ENCODE measurements at regions not wholly inside any gene's neighbourhood (a gene's known extent, or its start where the extent isn't known, plus 50 kb on each side); places are given as distances from the start of the nearest gene placed in this dataset.
"Not testable (repeated sequence)": the region's sequence is repeated elsewhere in the genome, so short reads cannot be mapped to it uniquely, and the experiment has no call there.

DNA sequence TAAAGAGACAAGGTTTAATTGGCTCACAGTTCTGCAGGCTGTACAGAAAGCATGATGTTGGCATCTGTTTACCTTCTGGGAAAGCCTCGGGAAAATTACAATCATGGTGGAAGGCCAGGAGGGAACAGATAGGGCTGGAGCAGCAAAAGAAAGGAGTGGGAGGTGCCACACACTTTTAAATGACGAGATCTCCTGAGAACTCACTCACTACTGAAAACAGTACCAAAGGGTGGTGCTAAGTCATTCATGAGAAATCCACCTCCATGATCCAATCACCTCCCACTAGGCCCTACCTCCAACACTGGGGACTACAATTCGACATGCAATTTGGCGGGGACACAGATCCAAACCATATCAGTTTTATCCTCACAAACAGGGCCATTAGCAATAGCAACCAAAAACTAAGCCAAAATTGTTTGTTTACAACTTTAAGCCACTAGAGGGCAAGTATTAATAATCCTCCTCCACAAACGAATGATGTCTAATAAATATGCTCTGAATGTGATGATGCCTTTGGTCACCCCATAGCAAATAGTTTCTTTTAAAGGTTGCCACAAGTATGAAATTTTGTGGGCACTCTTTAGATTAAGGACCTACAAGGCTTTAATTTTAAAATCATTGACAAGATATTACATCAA, 129.2 kb upstream of the NRBF2 start:
- DNase-seq, result no peak

DNA sequence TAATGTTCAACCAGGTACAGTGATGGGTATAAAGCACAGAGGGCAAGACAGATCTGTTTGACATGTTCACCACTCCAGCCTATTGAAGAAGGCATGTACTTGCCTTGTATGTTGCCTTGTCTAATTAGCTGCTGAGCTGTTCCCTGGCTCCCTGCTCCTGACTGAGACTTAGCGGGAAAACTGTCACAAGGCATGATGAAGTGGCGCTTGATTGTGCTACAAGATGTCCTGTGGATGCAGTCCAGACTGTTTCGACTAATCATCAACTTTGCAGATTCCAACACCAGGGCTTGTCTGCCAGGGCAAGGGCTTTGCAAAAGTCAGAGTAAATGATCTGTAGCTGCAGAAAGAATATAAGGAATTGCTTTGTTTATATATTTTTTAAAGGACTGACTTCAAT, 136.2 kb upstream of the NRBF2 start:
- DNase-seq, result no peak

DNA sequence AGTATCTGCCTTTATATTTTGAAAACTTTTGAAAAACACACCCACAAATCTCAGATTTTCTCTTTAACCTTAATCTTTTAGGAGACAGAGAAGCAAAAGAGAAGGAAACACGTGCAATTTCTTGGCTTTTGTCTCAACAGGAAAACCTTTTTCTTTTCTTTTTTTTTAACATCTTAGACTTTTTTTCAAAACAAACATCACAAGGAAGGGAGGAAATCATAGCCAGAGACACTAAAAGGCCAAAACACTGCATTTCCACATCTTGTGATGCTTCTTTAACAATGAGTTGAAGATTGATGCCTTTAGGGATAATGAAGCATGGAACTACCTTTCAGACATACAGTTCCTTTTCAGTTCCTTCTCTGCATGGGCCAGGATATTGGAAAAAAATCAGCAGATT, 136.6 kb upstream of the NRBF2 start:
- DNase-seq, result no peak

DNA sequence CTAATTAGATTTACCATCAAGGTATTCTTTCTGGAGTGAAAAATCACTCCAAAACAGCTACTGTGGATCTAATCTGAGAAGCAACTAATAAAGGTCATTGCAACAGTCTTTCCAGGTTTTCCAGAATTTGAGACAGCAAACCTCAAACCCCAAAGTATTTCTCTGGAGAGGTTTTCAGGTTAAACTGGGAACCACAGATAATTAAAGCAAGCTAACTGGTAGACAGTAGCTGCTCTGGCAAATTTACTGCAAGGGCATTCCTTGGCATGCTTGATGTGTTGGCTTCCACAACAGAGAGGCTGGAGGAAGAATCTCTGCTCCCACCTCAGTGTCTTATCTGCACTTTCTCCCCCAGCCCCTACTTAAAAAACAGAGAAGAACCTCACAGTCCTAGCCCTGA, 140.0 kb upstream of the NRBF2 start:
- no peak for DNase-seq

DNA sequence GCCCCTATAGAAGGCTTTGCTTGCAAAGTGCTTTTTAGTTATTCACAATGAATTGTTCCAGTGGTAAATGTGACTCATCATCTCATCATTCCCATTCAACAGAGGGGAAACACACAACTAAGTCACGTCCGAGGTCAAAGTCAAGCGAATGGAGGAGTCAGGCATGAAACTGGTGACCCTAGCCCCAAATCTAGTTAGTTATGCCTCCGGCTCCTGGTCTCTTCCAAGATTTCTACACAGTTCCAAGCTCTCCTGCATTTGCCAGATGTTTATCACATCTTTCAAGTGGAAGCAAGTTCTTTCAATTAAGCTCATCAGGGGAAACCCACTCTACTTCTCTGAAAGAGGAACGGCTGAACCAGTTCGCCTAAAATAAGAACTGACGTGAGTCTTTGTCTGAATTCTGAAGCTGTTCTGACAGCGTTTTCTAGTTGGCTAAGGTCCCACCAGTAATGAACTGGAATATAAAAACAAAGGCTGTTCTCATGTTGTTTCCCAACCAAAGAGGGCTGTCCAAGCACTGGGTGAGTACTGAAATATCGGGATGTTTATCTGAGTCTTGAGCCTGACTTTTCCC, 140.9 kb upstream of the NRBF2 start:
- DNase-seq, result peak in 11 of 58 donors; percentile 0 to 18 (median 3)

DNA sequence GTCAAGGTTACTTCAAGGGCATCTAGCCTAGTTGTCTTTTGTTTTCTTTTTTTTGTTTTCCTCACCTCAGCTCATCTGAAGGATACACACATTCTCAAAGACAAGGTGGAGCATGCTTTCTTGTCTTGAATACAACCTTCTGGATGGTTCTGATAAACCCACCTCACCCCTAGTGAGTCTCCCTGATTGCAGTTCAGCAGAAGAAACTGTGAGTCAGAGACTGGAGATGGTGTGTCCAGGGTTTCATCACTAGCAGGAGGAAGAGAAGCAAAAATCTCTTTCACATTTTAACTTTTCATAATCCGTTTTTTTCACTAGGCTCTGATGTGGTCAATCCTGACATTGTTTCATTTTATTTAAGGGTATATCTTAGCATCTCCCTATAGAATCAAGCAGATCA, 143.0 kb upstream of the NRBF2 start:
- no peak for DNase-seq

DNA sequence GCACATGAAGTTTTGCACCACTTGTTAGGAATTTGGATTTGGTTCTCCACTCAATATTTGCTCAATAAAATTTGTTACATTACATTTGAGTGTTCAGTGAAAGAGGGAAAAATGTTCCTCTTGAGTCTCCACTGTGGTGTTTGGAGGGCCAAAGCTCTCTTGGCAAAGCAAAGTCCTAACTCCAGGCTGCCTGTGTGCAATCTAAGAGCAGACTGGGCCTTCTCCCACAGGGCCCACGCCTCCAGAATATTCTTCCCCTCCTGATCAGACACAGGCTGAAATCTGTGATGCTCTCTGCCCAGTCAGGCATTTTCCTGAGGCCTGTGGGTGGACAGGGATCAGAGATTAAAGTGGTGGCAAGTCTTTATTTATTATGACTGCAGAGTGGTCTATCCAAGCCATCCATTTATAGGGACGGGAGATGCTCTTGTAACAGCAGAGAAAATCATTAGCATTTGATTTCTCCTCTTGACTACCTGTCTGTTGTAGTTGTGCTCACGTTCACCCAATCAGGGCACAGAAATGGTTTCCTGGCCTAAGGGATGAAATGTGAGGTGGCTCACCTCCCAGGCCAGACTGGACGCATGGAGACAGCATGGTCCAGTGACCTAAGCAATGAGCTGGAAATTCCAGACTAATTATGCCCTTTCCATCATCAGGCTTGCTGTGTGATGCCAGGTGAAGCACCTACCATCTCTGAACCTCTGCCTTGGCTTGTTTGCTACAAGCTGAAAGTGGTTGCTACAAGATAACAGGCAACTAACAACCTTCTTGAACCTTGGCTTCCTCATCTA, 147.1 kb upstream of the NRBF2 start:
- DNase-seq, result no peak

DNA sequence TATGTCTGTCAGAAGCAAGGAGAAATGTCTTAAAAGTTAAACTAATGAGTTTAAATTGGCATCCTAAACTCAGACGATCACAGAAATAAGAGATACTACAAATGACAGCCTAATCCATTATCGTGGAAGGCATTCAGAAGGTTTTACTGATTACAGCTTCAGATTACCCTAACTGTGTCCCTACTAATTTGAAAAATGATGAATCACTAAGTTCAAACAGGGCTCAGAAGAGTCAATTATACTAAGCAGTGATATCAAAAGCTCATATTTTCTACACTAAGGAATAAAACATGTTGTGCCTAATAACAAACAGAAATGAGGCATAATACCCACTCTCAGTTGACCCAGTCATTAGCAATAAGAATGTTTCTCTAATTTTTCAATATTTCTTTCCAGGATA, 152.0 kb upstream of the NRBF2 start:
- no peak for DNase-seq

DNA sequence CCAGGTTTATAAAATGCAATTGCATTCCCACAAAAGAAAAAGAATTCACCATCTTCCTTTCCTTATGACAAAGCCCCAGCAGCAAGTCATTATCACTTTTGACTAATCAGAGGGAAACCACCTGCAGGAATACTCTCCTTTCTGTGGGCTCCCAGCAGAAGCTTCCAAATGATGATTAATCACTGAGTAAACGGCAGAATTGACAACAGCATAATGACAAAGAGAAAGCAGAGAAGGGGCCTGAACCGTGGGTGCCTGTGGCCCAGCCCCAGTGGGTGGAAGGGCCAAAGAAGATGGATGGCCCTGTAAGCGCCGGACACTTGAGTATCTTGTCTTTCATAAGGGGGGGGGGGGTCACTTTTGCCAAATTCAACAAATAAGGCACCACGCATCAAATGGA, 152.4 kb upstream of the NRBF2 start:
- DNase-seq, result no peak

DNA sequence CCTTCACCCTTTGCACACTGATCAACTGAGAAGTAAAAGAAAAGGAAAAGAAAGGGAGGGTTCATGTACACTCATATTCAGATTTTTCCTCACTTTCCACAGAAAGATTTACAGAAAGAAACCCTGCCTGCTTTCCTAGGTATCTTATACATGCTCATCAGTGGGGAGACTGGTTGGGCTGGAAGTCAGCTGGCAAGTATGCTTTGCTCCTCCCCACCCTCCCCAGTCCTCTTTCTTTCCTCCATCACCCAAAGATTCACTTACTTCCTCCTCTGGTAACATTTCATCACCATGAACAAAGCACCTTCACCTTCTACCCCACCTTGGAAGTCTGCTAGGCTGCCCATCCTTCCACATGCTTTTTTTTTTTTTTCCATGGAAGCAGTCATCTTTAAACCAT, 153.2 kb upstream of the NRBF2 start:
- DNase-seq, result no peak

DNA sequence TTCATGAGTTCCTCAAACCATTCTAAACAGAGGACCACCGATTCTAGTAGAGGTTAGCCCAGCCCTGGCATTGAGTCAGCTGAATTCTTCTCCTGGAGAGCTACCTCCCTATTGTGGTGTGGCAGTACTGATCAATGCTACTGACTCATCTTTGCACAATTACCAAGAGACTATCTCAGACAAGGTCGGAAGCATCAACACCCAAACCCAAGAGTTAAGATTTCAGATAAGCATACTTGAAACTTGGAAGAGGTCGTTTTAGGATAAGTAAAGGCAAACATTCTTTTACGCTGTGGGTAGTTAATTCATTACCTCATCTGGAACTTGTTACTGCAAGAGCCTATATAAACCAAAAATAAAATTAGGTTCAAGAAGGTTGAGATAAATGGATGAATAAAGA, 154.6 kb upstream of the NRBF2 start:
- no peak for DNase-seq

DNA sequence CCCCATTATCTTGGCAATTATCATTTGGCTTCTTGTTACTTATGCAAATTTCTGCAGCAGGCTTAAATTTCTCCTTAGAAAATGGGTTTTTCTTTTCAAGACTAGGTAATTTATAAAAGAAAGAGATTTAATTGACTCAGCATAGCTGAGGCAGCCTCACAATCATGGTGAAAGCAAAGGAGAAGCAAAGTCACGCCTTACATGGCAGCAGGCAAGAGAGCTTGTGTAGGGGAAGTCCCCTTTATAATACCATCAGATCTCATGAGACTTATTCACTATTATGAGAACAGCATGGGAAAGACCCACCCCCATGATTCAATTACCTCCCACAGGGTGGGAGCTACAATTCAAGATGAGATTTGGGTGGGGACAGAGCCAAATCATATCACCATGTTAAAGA, 158.3 kb upstream of the NRBF2 start:
- DNase-seq, result not testable (repeated sequence)

DNA sequence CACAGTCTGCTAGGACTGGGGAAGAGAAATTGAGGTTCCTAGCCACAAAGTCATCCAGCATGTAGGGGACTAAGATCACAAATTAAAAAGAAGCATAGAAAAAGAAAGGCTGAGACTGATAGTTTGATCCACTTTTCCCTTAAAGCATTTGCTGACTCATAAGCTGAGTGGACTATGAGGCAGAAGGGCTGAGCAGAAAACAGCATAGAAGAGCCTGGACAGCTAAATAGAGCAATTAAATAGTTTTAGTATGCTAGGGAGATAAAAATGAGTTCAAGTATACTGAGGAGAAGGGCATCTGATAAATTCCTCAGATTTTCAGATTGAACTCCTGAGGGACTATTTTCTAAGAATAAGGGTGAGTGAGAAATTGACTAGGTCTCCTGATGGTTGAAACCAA, 155.9 kb upstream of the EGR2 start:
- DNase-seq, result no peak

DNA sequence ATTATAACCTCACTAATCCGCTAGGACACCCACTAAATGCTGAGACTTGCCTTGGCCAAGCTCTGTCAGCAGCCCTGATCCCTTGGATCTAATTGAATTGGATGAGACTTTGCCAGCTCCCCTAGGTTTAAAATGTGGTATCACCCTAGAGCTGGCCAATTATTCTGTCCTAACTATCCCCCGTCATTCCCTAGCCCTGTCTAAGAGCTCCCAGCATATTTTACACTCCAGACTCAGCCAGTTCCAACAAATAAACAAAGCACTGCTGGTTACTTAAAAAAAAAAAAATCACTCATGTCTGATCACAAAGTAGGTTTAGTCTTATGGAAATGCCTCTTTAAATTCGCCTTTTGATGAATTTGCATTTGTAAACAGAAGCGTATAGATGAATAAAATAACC, 147.9 kb upstream of the EGR2 start:
- DNase-seq, result no peak

DNA sequence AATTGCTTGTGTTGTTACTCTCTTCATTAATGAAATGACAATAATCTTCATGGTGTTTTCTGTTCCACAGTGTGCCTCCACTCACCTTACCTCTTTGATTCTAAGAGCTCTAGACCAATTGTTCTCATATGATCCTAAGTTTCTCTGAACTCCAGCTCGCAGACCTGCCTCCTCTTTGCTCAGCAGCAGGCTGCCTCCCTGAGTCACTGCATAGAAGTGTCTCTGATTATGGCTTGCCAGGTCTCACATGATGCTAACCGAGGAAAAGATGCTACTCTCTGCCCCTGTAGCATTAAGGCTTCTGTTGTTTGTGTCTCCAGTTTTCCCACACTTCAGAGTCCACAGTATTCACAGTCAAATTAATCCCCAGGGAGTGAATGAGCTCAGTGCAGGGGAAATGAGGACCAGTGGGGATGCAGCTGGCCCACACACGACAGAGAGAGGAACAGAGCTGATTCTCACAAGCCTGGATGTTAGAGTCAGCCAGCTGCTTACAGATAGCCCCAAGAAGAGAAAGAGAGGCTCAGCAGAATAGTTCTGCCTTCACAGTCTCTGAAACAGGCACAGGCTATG, 145.9 kb upstream of the EGR2 start:
- DNase-seq, result peak in 8 of 58 donors; percentile 0 to 12 (median 2)

DNA sequence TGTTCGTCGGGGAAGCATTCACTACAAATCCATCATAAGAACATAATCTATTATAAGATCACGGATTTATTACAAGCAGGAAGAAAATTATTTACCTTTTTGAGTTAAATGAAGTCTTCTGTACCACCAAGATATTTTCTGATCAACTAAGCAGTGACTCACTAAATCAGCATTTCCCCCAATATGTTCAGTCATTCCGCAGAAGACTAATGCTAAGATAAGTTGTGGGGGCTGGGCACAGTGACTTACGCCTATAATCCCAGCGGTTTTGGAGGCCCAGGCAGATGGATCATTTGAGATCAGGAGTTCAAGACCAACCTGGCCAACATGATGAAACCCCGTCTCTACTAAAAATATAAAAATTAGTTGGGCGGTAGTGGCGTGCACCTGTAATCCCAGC, 144.2 kb upstream of the EGR2 start:
- no peak for DNase-seq

DNA sequence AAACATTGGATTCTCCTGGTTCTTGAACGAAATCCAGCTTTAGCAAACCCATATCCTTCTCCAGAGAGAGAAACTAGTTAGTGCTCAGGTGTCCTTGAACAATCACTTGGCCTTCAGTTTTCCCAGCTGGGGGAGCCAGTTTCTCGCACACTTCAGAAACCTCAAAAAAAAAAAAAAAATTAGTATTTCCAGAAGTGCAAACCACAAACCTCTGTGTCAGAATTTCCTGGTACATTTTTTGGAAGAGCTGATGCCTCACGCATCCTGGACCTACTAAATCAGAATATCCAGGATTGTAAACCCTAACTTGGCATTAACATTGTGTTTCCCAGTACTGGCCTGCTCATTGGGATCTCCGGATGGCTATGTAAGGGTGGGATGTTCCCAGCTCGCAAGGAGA, 143.4 kb upstream of the EGR2 start:
- DNase-seq, result no peak

DNA sequence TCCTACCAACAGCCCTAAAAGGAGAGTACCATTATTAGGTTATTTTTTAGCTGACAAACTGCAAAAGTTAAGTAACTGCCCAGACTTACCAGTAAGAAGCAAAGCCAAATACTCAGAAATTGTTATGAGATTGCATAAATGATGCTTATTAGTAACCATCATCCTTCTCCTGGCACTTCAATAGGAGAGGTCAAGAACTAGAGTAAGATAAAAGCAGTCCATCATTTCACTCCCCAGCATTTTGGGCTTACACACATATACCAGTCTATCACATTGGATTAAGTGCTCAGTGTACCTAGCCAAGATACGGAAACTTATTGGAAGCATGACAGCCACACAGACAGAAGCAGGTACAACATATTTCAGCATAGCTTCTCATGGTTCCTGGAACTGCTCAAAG, 142.8 kb upstream of the EGR2 start:
- DNase-seq, result no peak

DNA sequence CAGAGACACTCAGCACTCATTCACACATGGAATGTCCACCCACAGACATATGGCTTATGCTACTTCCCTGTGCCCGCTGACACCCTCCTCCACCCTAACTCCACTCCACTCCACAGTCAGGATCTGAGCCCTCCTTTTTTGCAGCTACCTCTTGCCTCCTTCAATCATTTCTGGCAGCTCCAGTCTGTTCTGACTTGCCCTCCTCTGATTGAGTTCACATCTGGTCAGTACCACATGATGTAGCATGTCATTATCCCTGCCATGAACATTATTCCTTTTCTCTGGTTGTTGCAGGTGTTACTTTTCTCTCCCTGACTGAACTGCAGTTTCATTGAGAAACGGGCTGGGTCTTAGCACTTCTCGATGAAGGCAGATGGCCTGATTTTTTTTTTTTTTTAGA, 130.1 kb upstream of the EGR2 start:
- DNase-seq, result peak in 2 of 58 donors; percentile 4 to 17

DNA sequence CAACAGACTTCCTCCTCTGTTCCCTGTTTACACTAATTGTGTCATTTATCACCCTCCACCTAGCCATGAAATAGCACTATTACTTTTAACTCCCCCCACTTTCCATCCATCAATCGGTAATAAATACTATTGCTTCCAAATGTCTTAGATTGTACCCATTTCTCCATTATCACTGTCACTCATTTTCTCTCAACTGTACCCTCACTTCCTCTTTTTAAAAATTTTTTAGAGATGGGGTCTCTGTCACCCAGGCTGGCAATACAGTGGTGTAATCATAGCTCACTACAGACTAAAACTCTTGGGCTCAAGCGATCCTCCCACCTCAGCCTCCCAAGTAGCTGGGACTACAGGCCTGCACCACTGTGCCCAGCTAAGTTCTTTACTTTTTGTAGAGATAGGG, 123.5 kb upstream of the EGR2 start:
- no peak for DNase-seq

DNA sequence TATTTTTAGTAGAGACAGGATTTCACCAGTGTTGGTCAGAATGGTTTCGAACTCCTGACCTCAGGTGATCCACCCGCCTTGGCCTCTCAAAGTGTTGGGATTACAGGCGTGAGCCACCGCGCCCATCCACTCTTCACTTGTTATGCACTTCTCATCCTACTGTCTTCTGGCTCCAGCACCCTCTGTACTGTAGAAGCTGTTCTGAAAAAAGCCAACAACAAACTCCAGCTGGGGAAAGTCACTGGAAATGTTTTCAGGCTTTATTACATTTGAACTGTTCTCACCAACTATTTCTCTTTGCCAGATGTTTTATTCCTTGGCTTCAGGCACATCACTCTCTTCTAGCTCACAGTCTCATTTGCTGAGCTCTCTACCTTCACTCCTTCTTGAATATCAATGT, 122.5 kb upstream of the EGR2 start:
- DNase-seq, result no peak

DNA sequence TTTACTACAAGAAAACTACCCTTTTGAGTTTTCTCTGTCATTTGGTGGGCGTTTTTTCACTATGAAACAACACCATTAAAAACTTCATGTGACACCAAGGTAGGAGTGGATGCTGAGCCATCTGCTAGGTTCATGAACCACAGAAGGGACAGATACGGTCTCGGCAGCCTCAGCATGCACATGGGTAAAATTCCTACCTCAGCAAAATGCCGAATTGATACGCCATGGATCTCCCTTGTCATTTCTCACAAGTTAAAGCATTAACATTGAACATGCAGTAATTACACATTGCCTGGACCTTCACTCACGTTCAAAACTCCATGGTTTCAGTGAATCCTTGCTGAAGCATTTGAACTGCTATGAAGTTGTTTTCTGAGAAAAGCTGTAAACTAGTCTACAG, 121.5 kb upstream of the EGR2 start:
- no peak for DNase-seq

DNA sequence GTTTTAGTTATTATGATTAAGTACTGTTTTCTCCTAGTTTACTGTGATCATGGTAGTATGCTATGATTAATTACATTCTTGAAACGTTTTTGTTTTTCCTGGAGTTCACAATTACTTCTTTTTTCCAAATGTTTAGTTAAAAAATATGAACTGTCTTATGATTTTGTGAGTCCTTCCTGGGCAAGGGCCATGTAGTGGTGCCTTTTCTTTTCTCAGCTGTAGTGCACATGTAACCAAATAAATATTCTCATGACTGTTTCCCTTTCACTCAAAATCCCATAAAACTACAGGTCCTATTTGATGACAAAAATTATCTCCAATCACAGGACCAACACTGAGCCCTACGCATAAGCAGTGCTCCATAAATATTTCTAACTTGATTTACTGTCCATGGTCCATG, 118.9 kb upstream of the EGR2 start:
- DNase-seq, result no peak
